ENCODE measurements at regions not wholly inside any gene's neighbourhood (a gene's known extent, or its start where the extent isn't known, plus 50 kb on each side); places are given as distances from the start of the nearest gene placed in this dataset.

DNA sequence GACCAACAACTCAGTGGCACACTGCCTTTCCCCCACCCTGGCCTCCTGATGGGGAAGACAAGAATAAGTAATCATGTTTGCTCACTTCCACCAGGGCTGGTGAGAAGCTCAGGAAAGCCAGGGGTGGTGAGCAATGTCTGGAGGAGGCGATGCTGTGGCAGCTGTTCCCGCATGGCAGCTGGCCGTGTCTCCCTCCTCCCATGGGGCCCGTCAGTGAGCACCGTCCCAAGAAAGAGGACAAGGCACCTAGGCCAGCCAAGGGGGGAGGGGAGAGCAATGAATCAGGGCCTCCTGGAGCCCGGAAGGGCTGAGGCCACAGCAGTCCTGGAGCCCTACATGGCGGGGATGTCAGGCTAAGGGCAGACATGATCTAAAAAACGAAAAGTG is 69.2 kb upstream of the INSIG1 start:
- TF ChIP-seq CTCF (IDR thresholded peaks at IDR 0.05), result no peak
- TF ChIP-seq POLR2AphosphoS5 (IDR thresholded peaks at IDR 0.05), result no peak
- no peak for TF ChIP-seq EP300 (IDR thresholded peaks at IDR 0.05)
